Tibial nerve (tissue), 4 donors: ENCODE measurements at regions not wholly inside any gene's neighbourhood (a gene's known extent, or its start where the extent isn't known, plus 50 kb on each side); places are given as distances from the start of the nearest gene placed in this dataset.

Source experiments
- DNase-seq, 2 donors: peaks; one replicate each; pipeline ENCODE4 v3.0.0-alpha.2; 2019; ENCODE audit warnings: low spot score in 2 of 2
- H3K27ac ChIP-seq, 4 donors: fragments of 200-600 bp; sonication (generic) in 3 of 4; one replicate each; pipeline ENCODE4 v1.5.1; 2017 to 2019; ENCODE audit warnings: mild to moderate bottlenecking in 1 of 4
- H3K27me3 ChIP-seq, 2 donors: fragments of 200-600 bp; sonication (generic) in 1 of 2; one replicate each; pipeline versions ENCODE4 v1.5.1 to v1.6.0; 2017 to 2019
- H3K36me3 ChIP-seq, 3 donors: fragments of 200-600 bp; sonication (generic); one replicate each; pipeline ENCODE4 v1.5.1; 2018 to 2019
- H3K4me1 ChIP-seq, 4 donors: fragments of 200-600 bp; sonication (generic) in 3 of 4; one replicate each; pipeline ENCODE4 v1.5.1; 2017 to 2019
- H3K4me3 ChIP-seq, 4 donors: fragments of 200-600 bp; sonication (generic) in 3 of 4; one replicate each; pipeline ENCODE4 v1.5.1; 2017 to 2019; ENCODE audit warnings: mild to moderate bottlenecking in 1 of 4, moderate library complexity in 1 of 4
- H3K9me3 ChIP-seq, 4 donors: fragments of 200-600 bp; sonication (generic) in 3 of 4; one replicate each; pipeline ENCODE4 v1.5.1; 2017 to 2019
- CTCF ChIP-seq, 5 experiments: fragments of 200-600 bp in 3 of 5; fragments of 450-650 bp in 2 of 5; sonication (generic) in 3 of 5; IDR thresholded peaks; one replicate each; pipeline ENCODE4 v1.5.1; 2016 to 2019; ENCODE audit warnings: antibody characterized with exemption in 5 of 5, mild to moderate bottlenecking in 3 of 5, moderate library complexity in 2 of 5
- EP300 ChIP-seq, 2 donors: sonication (generic); formaldehyde crosslinking; IDR thresholded peaks; one replicate each; pipeline ENCODE4 v1.6.1; 2017; ENCODE audit warnings: antibody characterized with exemption in 2 of 2, mild to moderate bottlenecking in 1 of 2
- POLR2A ChIP-seq, 2 donors: fragments of 450-650 bp; IDR thresholded peaks; one replicate each; pipeline ENCODE4 v1.6.1; 2017; ENCODE audit warnings: antibody characterized with exemption in 2 of 2, mild to moderate bottlenecking in 2 of 2, moderate library complexity in 2 of 2
- WGBS, 2 donors: methylation state at CpG; one replicate each; pipeline ENCODE4 v1.1.5; 2018; 5-methylcytosine and 5-hydroxymethylcytosine counted together

DNA sequence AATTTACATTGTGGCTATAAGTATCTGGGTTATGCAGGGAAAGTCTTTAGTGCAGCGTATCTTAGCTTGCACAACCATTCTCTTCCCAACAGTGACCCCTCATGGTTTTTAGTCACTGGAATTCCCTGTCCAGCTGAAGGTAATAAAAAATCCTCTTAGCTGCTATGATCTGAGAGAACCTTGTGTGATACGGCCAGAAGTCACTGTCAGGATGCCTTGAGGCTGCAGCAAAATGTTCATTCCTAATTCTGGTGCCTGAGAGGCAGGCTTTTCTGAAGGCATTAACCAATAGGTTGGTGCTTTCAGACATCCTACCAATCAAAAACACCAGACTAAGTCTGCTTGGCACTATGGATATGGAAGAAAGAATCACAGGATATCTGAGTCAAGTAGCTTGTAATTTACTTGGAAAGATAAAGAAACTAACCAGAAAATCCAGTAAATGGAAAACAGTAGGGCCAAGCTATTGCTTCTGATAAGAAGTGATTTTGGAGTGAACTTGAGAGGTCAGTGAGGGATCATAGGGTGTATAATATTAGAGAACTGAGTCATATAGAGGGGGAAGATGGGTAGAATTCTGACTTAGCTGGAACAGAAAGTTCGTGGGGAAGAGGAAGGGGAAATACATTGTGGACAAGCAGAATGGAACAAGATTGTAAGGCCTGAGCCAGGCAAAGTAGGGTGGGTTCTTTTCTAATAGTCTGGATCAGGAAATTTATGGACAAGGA is 89.0 kb upstream of the SLC14A2 start:
- no peaks in the 10 kb centered on the region for H3K9me3 ChIP-seq
- TF ChIP-seq EP300 (IDR thresholded peaks at IDR 0.05) (no peak), CTCF (IDR thresholded peaks at IDR 0.05) (peak in 1 of 5 experiments; percentile 29)
- H3K4me1 ChIP-seq: peaks cover 0 to 31% (median 2%) of the 10 kb centered on the region in 4 donors
- no peaks in the 10 kb centered on the region for H3K36me3 ChIP-seq
- DNase-seq: peak in 1 of 2 donors; percentile 24
- H3K27ac ChIP-seq: peak overlapping the region in 2 of 4 donors; percentile 8 to 46
- H3K27me3 ChIP-seq: no peaks in the 10 kb centered on the region
- WGBS, 2 donors: 40 to 46% methylated on average over 3 of the region's 3 CpGs
- no peak overlapping the region for H3K4me3 ChIP-seq

DNA sequence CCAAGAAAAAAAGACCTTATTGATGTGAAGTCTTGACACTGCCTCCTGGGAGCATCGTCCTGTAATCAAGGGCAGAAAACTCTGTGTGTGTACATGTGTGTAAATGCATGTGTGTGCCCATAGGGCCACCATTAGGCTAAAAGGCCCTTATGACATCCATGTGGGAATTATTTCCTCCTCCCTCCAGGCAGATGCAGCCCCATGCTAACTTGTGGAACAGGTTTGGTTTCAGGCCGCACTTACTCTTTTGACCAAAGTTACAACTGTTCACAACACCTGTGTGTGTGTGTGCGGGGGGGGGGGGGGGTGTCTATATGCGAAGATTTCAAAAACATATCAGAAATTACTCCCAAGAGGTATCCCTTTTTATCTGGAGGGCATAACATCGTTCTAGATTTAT is 87.4 kb upstream of the SLC14A2 start:
- Histone ChIP-seq H3K4me3 (no peak overlapping the region), H3K36me3 (no peaks in the 10 kb centered on the region), H3K27ac (no peak overlapping the region), H3K4me1 (peaks cover 0 to 15% (median 0%) of the 10 kb centered on the region in 4 donors), H3K9me3 (no peaks in the 10 kb centered on the region), H3K27me3 (no peaks in the 10 kb centered on the region)
- no peak for TF ChIP-seq CTCF (IDR thresholded peaks at IDR 0.05)
- no peak for TF ChIP-seq EP300 (IDR thresholded peaks at IDR 0.05)
- no peak for TF ChIP-seq POLR2A (IDR thresholded peaks at IDR 0.05)
- DNase-seq: no peak
- WGBS, 2 donors: 87 to 89% methylated on average over 4 to 5 of the region's 5 CpGs

DNA sequence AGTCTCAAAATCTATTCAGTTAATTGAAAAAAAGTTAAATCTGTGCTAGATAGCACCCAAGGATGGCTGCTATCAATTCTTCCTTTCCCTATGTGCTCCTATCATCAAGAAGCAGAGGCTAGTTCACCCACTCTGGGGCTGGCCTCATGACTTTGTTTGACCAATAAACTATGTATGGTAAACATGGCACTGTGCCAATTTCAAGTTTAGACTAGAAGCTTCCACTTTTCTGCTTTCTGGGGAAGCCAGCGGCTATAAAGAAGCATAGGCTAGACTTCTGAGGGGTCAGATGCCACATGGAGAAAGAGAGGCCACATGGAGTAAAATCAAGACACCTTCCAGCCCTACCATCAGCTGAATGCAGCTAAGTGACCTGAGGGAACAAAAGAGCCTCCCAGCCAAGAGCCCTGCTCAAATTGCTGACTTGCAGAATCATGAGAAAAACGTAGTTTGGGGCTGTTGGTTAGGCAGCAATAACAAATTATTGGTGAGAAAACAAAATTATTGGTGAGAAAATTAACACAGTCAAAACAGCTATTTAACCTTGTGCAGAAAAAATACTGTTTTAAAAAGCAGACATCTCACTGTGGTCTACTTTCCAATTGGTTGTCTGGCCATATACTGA is 86.5 kb upstream of the SLC14A2 start:
- Histone ChIP-seq H3K4me1 (peaks cover 0 to 14% (median 0%) of the 10 kb centered on the region in 4 donors), H3K9me3 (no peaks in the 10 kb centered on the region), H3K36me3 (no peaks in the 10 kb centered on the region), H3K27me3 (no peaks in the 10 kb centered on the region), H3K4me3 (no peak overlapping the region), H3K27ac (no peak overlapping the region)
- TF ChIP-seq POLR2A (IDR thresholded peaks at IDR 0.05) (no peak), EP300 (IDR thresholded peaks at IDR 0.05) (no peak), CTCF (IDR thresholded peaks at IDR 0.05) (no peak)
- DNase-seq: no peak
- WGBS, 2 donors: 42 to 48% methylated on average over 2 of the region's 2 CpGs

GRCh38 chr18:45538444-45538843 is 76.8 kb upstream of the SLC14A2 start:
- Histone ChIP-seq H3K36me3 (no peaks in the 10 kb centered on the region), H3K4me1 (no peaks in the 10 kb centered on the region), H3K27me3 (no peaks in the 10 kb centered on the region), H3K27ac (no peak overlapping the region), H3K9me3 (peaks cover 0 to 16% (median 0%) of the 10 kb centered on the region in 4 donors), H3K4me3 (no peak overlapping the region)
- DNase-seq: no peak
- WGBS, 2 donors: 63 to 71% methylated on average over 2 of the region's 2 CpGs
- no peak for TF ChIP-seq EP300 (IDR thresholded peaks at IDR 0.05)
- no peak for TF ChIP-seq POLR2A (IDR thresholded peaks at IDR 0.05)
- no peak for TF ChIP-seq CTCF (IDR thresholded peaks at IDR 0.05)

- peaks cover 0 to 16% (median 0%) of the 10 kb centered on the region in 4 donors for H3K9me3 ChIP-seq
- H3K27ac ChIP-seq: no peak overlapping the region
- H3K4me1 ChIP-seq: no peaks in the 10 kb centered on the region
- DNase-seq: no peak
- no peak overlapping the region for H3K4me3 ChIP-seq
- H3K27me3 ChIP-seq: no peaks in the 10 kb centered on the region
- 67 to 81% methylated on average over 5 of the region's 5 CpGs for WGBS, 2 donors
- H3K36me3 ChIP-seq: no peaks in the 10 kb centered on the region
- no peak for TF ChIP-seq CTCF (IDR thresholded peaks at IDR 0.05)
- no peak for TF ChIP-seq POLR2A (IDR thresholded peaks at IDR 0.05)
- TF ChIP-seq EP300 (IDR thresholded peaks at IDR 0.05): no peak
These were observed 75.8 kb upstream of the SLC14A2 start for GRCh38 chr18:45539491-45539891.
